Left cardiac atrium (tissue), 4 donors: ENCODE measurements at regions not wholly inside any gene's neighbourhood (a gene's known extent, or its start where the extent isn't known, plus 50 kb on each side); places are given as distances from the start of the nearest gene placed in this dataset.
"Not testable (repeated sequence)": the region's sequence is repeated elsewhere in the genome, so short reads cannot be mapped to it uniquely, and the experiment has no call there.

ENCODE experiments used
- ATAC-seq, 2 donors: fragments of 200-7000 bp; cut with Tn5 transposase; one replicate each; pipeline ENCODE4 v1.9.1; 2020; ENCODE audit warnings: mild to moderate bottlenecking in 2 of 2, moderate library complexity in 2 of 2
- DNase-seq: peaks from one replicate; pipeline ENCODE4 v3.0.0-alpha.2; 2020
- intact Hi-C, 2 donors: fragments of 100-400 bp; cut with DNase I; formaldehyde crosslinking; loops; one replicate each; pipeline versions ENCODE4 v1.14.1 to v1.15.1; 2022 to 2023
- donor health status: DM: no; HTN: yes; CAD: no.
- donor health status: DM: no; HTN: yes; CAD: no; lungs with severe emphysema.
- donor health status: DM: yes; HTN: yes; CAD: no.
- donor health status: Dilated cardiomyopathy.

DNA sequence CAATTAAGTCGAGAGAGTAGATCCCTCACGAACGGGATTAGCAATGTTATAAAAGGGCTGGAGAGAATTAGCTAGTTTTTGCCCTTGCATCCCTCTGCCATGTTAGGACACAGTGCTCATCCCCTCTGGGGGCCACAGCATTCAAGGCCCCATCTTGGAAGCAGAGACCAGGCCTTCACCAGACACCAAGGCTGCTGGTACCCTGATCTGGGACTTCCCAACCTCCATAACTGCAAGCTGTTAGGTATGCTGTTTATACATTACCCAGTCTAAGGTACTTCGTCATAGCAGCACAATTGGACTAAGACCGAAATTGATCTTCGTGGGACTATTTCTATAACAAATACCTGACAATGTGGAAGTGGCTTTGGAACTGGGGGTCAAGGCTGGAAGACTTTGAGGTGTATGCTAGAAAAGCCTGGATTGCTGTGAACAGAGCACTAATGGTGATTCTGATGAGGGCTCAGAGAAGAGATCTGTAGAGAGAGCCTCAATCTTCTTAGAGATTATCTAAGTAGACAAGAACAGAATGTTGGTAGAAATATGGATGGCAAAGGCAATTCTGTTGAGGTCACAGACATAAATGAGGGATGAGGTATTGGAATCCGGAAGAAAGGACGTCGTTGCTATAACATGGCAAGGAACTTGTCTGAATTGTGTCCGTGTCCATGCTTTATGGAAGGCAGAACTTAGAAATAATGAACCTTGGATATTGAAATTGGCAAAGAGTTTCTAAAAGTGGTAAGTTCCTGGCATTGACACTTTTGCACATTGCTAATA, 83.8 kb upstream of the KIF26B start:
- no peak for DNase-seq
- ATAC-seq = no peak
- intact Hi-C loops = no loop called here

GRCh38 chr1:245067257-245067656, 87.5 kb upstream of the KIF26B start:
- ATAC-seq = no peak
- intact Hi-C loops = no loop called here
- no peak for DNase-seq

DNA sequence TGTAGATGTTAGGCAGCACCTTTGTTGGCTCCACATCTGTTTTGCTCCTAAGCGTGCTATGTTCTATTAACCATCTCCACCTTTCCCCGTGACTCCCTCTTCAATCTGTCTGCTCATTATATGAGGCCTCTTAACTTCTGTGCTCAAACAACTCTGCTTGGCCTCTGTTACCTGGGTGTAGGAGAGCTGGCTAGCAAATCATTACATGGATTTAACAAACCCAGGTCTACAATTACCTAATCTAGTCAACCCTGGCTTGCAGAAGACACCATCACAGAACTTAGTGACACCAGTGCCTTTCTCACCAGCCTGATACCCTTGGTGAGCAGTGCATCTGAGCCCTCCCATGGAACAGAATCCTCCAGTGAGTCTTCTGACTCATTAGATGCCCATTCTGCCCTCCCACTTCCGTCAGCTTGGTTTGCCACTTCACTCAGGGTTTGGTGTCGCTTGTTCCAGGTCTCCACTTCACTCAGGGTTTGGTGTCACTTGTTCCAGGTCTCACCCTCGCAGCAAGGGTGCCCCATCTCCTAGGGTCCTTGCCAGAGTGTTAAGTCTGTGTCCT, 92.0 kb upstream of the KIF26B start:
- DNase-seq = no peak
- no peak for ATAC-seq
- intact Hi-C loops = no loop called here

GRCh38 chr1:245061808-245062207, 93.0 kb upstream of the KIF26B start:
- ATAC-seq, DNase-seq, intact Hi-C loops: not testable (repeated sequence)

- intact Hi-C loops = no loop called here
- ATAC-seq (peak; percentile 23 to 51), DNase-seq (peak; percentile 34)
These were observed 94.0 kb upstream of the KIF26B start for GRCh38 chr1:245060684-245061374.

GRCh38 chr1:245059806-245060424, 94.9 kb upstream of the KIF26B start:
- intact Hi-C loops = no loop called here
- ATAC-seq (no peak), DNase-seq (no peak)

GRCh38 chr1:245058882-245059281, 95.9 kb upstream of the KIF26B start:
- no peak for ATAC-seq
- no peak for DNase-seq
- intact Hi-C loops = no loop called here

GRCh38 chr1:245058436-245058835, 96.3 kb upstream of the KIF26B start:
- intact Hi-C loops = no loop called here
- DNase-seq = no peak
- ATAC-seq = no peak

DNA sequence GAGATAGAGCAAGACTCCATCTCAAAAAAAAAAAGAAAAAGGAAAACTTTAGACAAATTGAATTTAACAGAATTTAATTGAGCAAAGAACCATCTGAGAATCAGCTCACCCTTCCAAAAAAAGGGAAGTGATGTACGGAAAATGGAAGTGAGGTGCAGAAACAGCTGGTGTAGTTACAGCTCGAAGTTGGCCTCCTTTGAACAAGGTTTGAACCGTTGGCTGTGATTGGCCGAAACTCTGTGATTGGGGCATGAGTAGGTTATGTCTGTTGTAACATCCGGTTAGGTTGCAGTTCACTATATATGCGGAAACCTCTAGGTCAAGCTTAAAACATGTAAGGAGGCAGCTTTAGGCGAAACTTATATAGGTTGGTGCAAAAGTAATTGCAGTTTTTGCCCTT, 97.9 kb upstream of the KIF26B start:
- intact Hi-C loops = no loop called here
- ATAC-seq (no peak), DNase-seq (no peak)

GRCh38 chr1:245056296-245056695, 98.5 kb upstream of the KIF26B start:
- intact Hi-C loops, DNase-seq, ATAC-seq: not testable (repeated sequence)

DNA sequence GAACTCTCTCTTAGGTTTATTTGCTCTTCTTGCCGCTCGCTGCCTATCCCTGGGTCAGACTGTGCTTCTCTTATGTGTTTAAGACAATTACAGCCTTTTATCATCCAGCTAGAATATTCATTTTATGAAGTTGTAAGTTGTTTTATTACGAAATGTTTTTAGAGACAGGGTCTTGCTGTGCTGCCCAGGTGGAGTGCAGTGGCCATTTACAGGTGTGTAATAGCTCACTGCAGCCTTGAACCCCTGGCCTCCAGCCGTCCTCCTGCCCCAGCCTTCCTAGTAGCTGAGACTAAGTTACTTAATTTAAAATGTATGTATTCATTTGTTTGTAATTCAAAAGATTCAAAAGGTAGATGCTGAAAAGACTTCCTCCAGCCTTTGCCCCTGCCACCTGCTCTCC, 99.0 kb upstream of the KIF26B start:
- intact Hi-C loops = no loop called here

DNA sequence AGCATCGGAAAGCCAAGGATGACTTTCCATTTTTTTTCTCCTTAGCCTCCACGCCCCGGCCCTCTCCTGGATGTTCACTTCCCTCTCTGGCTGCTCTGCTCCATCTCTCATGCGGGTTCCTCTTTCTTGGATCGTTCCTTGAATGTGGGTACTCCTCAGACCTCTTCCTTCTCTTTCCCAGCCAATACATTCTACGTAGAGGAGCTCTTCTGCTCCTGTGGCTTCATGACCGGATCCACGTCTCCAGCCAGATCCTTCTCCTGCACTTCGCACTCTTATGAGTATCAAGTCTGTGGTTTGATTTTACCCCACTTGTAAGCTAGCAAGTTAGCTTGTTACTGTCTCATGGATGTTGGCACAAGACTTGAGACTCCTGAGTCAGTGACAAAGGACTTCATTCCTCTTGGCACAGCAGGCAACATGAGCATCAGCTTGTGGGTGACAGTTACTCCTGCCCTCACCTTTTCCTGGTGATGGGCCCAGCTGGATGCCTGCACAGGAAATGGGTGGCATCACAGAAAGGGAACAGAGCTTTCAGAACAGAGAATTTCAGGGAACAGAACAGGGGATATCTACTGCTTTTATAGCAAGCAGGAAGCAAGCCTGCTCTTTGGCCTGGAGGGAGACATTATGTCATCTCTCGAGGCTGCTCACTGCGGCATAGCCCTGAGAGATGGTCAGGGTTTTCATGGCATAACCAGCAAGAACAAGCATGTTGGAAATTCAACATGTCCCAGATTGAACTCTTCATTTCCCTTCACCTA, 100.1 kb upstream of the KIF26B start:
- intact Hi-C loops = no loop called here
- ATAC-seq (peak in 1 of 2 donors; percentile 27), DNase-seq (no peak)

More for the DNA sequence above, 99.0 kb upstream of the KIF26B start:
- no peak for ATAC-seq
- no peak for DNase-seq

DNA sequence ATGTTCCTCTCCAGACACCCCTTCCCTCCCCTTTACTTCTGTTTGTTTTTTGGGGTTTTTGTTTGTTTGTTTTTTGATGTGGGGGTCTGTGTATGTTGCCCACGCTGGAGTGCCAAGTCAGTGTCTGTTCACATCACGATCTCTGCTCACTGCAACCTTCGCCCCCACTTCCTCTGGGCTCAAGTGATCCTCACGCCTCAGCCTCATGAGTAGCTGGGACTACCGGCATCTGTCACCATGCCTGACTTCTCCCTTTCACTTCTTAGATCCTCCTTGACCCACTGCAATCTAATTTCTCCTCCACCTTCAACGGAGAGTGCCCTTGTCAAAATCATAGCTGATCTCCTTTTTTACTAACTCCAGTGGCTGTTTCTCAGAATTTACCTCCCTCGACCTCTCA, 100.7 kb upstream of the KIF26B start:
- ATAC-seq = peak in 1 of 2 donors; percentile 15
- intact Hi-C loops = no loop called here
- no peak for DNase-seq

GRCh38 chr1:245052258-245052657, 102.5 kb upstream of the KIF26B start:
- DNase-seq (no peak), ATAC-seq (peak in 1 of 2 donors; percentile 5)
- intact Hi-C loops = no loop called here

GRCh38 chr1:245051349-245052221, 103.2 kb upstream of the KIF26B start:
- peak; percentile 71 for DNase-seq
- intact Hi-C loops = no loop called here
- peak; percentile 87 to 88 for ATAC-seq

GRCh38 chr1:245046769-245047168, 108.0 kb upstream of the KIF26B start:
- intact Hi-C loops = loop anchor here in 1 of 2 donors (10.0 kb wide), 1 partner anchor 442 kb away; no protein-coding TSS in a partner anchor
- ATAC-seq (no peak), DNase-seq (no peak)

DNA sequence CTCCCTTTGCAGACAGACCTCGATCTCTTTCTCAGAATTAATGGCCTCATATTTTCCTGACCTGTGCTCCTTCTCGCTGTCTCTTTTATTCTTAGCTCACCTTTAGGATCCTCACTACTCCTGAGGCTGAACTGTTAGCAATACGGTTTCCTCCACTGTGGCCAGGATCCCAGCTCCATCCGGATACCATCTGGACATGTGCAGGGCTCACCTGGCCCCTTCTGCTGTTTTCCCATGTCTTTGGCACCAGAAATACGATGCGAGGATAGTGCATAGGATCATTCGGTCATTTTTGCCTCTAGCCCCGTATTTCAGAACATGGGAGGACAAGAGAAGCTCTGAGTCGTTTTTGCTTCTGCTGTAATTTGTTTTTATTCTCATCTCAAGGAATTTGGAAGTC, 108.5 kb upstream of the KIF26B start:
- ATAC-seq (no peak), DNase-seq (no peak)
- intact Hi-C loops = loop anchor here in 1 of 2 donors (10.0 kb wide), 1 partner anchor 442 kb away; no protein-coding TSS in a partner anchor
